ENCODE measurements at regions not wholly inside any gene's neighbourhood (a gene's known extent, or its start where the extent isn't known, plus 50 kb on each side); places are given as distances from the start of the nearest gene placed in this dataset.

DNA sequence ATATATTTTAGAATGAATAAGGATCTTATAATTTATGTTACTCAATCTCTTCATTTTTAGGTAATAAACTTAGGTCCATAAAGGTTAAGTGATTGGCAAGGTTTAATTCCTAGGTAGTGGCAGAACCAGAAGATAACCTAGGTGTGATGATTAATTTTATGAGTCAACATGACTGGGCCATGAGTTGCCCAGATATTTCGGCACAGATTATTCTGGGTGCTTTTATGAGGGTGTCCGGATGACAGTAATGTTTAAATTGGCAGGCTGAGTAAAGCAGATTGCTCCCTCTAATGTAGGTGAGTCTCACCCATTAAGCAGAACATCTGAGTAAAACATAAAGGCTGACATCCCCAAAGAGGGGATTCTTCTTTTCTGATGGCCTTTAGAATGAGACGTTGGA lies 1349.3 kb upstream of the CELF2 start:
- in situ Hi-C loops (cut with MboI; ENCODE audit: low sequenced_read_pairs, unreplicated experiment): no loop called here
- no peak for DNase-seq (ENCODE audit: low spot score)
- TF ChIP-seq, protein P1, sequence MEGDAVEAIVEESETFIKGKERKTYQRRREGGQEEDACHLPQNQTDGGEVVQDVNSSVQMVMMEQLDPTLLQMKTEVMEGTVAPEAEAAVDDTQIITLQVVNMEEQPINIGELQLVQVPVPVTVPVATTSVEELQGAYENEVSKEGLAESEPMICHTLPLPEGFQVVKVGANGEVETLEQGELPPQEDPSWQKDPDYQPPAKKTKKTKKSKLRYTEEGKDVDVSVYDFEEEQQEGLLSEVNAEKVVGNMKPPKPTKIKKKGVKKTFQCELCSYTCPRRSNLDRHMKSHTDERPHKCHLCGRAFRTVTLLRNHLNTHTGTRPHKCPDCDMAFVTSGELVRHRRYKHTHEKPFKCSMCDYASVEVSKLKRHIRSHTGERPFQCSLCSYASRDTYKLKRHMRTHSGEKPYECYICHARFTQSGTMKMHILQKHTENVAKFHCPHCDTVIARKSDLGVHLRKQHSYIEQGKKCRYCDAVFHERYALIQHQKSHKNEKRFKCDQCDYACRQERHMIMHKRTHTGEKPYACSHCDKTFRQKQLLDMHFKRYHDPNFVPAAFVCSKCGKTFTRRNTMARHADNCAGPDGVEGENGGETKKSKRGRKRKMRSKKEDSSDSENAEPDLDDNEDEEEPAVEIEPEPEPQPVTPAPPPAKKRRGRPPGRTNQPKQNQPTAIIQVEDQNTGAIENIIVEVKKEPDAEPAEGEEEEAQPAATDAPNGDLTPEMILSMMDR (IDR thresholded peaks at IDR 0.05; ENCODE audit: borderline replicate concordance, control extremely low read depth, extremely low read depth, insufficient read depth, missing control alignments): no peak

DNA sequence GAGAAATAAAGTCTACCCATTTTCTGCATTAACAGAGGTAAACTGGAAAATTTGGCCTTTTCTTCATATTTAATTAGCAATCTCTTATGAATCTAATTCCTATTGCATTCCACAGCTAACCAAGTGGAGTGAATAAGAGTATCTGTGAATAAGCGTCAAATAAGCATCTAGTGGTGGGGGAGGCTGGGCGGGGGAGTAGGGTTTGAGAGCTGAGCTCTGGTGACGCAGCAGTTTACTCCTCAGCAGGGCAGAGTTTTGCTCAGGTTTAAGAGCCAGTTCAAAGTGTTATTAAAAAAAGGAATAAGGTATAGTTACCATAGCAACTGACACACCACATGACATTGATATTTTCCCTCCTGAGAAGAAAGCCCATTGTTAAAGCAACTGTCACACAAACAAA lies 1346.8 kb upstream of the CELF2 start:
- TF ChIP-seq, protein P1 (IDR thresholded peaks at IDR 0.05; ENCODE audit: borderline replicate concordance, control extremely low read depth, extremely low read depth, insufficient read depth, missing control alignments): no peak
- no peak for DNase-seq (ENCODE audit: low spot score)
- in situ Hi-C loops (cut with MboI; ENCODE audit: low sequenced_read_pairs, unreplicated experiment): no loop called here

DNA sequence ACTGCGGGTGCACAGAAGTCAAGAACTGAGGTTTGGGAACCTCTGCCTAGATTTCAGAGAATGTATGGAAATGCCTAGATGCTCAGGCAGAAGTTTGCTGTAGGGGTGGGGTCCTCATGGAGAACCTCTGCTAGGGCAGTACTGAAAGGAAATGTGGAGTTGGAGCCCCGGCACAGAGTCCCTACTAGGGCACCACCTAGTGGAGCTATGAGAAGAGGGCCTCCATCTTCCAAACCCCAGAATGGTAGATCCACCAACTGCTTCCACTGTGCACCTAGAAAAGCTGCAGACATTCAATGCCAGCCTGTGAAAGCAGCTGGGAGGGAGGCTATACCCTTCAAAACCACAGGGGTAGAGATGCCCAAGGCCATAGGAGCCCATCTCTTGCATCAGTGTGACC lies 1336.0 kb upstream of the CELF2 start:
- TF ChIP-seq, protein P1 (IDR thresholded peaks at IDR 0.05; ENCODE audit: borderline replicate concordance, control extremely low read depth, extremely low read depth, insufficient read depth, missing control alignments): no peak
- in situ Hi-C loops (cut with MboI; ENCODE audit: low sequenced_read_pairs, unreplicated experiment): no loop called here
- no peak for DNase-seq (ENCODE audit: low spot score)

DNA sequence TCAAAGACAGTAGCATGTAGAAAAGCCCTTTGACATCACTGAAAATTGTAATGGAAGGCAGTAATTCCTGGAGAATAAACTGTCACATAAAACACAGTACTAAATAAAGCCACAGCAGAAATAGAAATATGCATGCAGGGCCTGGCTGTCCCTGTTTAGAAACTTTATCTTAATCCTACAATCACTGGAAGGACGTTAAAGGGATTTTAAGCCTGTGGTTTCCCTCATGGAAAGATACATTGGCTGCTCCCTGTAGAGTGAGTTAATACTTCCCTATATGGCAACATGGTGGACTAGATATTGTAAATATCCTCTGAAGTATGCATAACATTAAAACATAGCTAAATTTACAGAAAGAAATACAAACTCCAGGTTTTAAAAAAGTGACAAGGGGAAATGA lies 1334.9 kb upstream of the CELF2 start:
- in situ Hi-C loops (cut with MboI; ENCODE audit: low sequenced_read_pairs, unreplicated experiment): no loop called here
- no peak for DNase-seq (ENCODE audit: low spot score)
- TF ChIP-seq, protein P1 (IDR thresholded peaks at IDR 0.05; ENCODE audit: borderline replicate concordance, control extremely low read depth, extremely low read depth, insufficient read depth, missing control alignments): no peak

DNA sequence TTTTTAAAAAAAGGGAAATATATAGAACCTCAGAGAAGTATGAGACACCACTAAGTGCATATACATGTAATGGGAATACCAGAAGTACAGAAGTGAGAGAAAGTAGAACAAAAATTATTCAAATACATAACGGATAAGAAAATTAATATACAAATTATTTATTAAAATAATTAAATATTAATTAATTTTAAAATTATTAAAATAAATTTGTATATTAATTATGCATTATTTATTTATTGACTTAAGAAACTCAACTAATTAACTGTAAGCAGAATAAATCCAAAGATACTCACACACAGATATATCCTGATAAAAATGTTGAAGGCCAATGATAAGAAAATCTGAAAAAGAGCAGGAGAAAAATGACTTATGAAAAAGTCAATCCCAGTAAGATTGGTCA lies 1333.5 kb upstream of the CELF2 start:
- TF ChIP-seq, protein P1 (IDR thresholded peaks at IDR 0.05; ENCODE audit: borderline replicate concordance, control extremely low read depth, extremely low read depth, insufficient read depth, missing control alignments): no peak
- in situ Hi-C loops (cut with MboI; ENCODE audit: low sequenced_read_pairs, unreplicated experiment): no loop called here
- no peak for DNase-seq (ENCODE audit: low spot score)

DNA sequence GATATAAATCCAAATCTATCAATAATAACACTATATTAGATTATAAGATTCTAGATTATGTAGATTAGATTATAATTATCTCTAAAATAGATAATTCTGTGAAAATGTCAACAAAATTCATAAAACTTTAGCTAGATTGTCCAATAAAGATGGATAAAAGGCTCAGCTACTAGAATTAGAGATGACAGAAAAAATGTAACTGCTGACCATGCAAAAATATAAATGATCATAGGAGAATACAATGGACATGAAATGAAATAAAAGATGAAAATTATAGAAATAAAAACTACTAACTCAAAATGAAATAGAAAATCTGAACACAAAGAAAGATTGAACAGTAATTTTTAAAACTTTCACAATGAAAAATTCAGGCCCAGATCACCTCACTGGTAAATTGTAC lies 1332.1 kb upstream of the CELF2 start:
- TF ChIP-seq, protein P1 (IDR thresholded peaks at IDR 0.05; ENCODE audit: borderline replicate concordance, control extremely low read depth, extremely low read depth, insufficient read depth, missing control alignments): no peak
- in situ Hi-C loops (cut with MboI; ENCODE audit: low sequenced_read_pairs, unreplicated experiment): no loop called here
- DNase-seq (ENCODE audit: low spot score): no peak

DNA sequence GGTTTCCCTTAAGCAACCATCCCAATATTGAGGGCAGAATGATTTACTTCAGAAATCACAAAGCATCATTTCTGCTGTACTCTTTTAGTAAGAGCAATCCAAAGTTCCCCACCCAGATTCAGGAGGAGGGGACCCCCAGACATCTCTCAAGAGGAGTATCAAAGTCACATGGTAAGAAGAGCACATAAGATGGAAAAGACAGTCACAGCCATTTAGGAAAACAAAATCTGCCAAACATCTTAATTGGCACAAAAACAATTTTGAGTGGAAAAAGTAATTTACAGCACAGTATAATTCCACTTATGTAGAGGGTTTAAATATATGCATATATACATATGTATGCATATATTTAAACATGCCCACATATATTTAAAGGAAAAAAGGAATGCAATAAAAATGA lies 1329.0 kb upstream of the CELF2 start:
- TF ChIP-seq, protein P1 (IDR thresholded peaks at IDR 0.05; ENCODE audit: borderline replicate concordance, control extremely low read depth, extremely low read depth, insufficient read depth, missing control alignments): no peak
- in situ Hi-C loops (cut with MboI; ENCODE audit: low sequenced_read_pairs, unreplicated experiment): no loop called here
- DNase-seq (ENCODE audit: low spot score): no peak
